WI38 (cell line): ENCODE measurements at regions not wholly inside any gene's neighbourhood (a gene's known extent, or its start where the extent isn't known, plus 50 kb on each side); places are given as distances from the start of the nearest gene placed in this dataset.
"Not testable (repeated sequence)": the region's sequence is repeated elsewhere in the genome, so short reads cannot be mapped to it uniquely, and the experiment has no call there.

ENCODE experiments used
- H3K4me3 ChIP-seq: 2 replicates; pipeline ENCODE4 v1.5.1; 2011; ENCODE audit warnings: low read depth, mild to moderate bottlenecking, control low read depth, low read length
- CTCF ChIP-seq: IDR thresholded peaks from 2 replicates; pipeline ENCODE4 v1.5.1; 2012; ENCODE audit warnings: low read depth, mild to moderate bottlenecking, control low read depth, low read length

GRCh38 chr18:39314595-39314994, 1749.0 kb upstream of the CELF4 start:
- no peak for TF ChIP-seq CTCF
- H3K4me3 ChIP-seq, result no peak overlapping the region

GRCh38 chr18:39313992-39314391, 1748.4 kb upstream of the CELF4 start:
- no peak overlapping the region for H3K4me3 ChIP-seq
- TF ChIP-seq CTCF, result no peak

GRCh38 chr18:39311111-39311712, 1745.6 kb upstream of the CELF4 start:
- no peak for TF ChIP-seq CTCF

GRCh38 chr18:39308931-39309521, 1743.4 kb upstream of the CELF4 start:
- not testable (repeated sequence) for H3K4me3 ChIP-seq

More at GRCh38 chr18:39311111-39311712, 1745.6 kb upstream of the CELF4 start:
- no peak overlapping the region for H3K4me3 ChIP-seq

GRCh38 chr18:39305766-39306165, 1740.2 kb upstream of the CELF4 start:
- no peak for TF ChIP-seq CTCF
- no peak overlapping the region for H3K4me3 ChIP-seq

- H3K4me3 ChIP-seq, result no peak overlapping the region
- TF ChIP-seq CTCF, result no peak
Observed at GRCh38 chr18:39302481-39302880, 1736.9 kb upstream of the CELF4 start.

- no peak overlapping the region for H3K4me3 ChIP-seq
- TF ChIP-seq CTCF, result no peak
Observed at GRCh38 chr18:39299152-39299551, 1733.6 kb upstream of the CELF4 start.

GRCh38 chr18:39297225-39297624, 1731.6 kb upstream of the CELF4 start:
- no peak overlapping the region for H3K4me3 ChIP-seq
- TF ChIP-seq CTCF, result no peak
